Activated CD8-positive, alpha-beta T cell treated with anti-CD3 and anti-CD28 coated beads for 36 hours (primary cell): ENCODE measurements at regions not wholly inside any gene's neighbourhood (a gene's known extent, or its start where the extent isn't known, plus 50 kb on each side); places are given as distances from the start of the nearest gene placed in this dataset.

Experiments
- ATAC-seq: fragments of 200-7000 bp; cut with Tn5 transposase; one replicate; pipeline ENCODE4 v1.10.0; 2021; ENCODE audit warnings: mild to moderate bottlenecking, moderate library complexity
- CTCF ChIA-PET: fragments of 350-600 bp; sonication (Branson Sonifier 250); formaldehyde crosslinking; loops from one replicate; lab custom pipeline; 2021; ENCODE audit warnings: antibody characterized with exemption; lab: Charles Lee
- POLR2A ChIA-PET: fragments of 350-600 bp; sonication (Branson Sonifier 250); formaldehyde crosslinking; loops from one replicate; lab custom pipeline; 2021; ENCODE audit warnings: antibody characterized with exemption; lab: Charles Lee
- DNase-seq: peaks from one replicate; pipeline ENCODE4 v3.0.0-alpha.2; 2020
- H3K27ac Mint-ChIP-seq: one replicate; pipeline ENCODE4 v1.8.0; 2021; ENCODE audit warnings: mild to moderate bottlenecking, mixed read lengths
- H3K27me3 Mint-ChIP-seq: one replicate; pipeline ENCODE4 v1.8.0; 2021; ENCODE audit warnings: mixed read lengths
- H3K36me3 Mint-ChIP-seq: one replicate; pipeline ENCODE4 v1.8.0; 2021; ENCODE audit warnings: low read depth, mixed read lengths
- H3K4me1 Mint-ChIP-seq: one replicate; pipeline ENCODE4 v1.8.0; 2021; ENCODE audit warnings: low read depth, mixed read lengths
- H3K4me3 Mint-ChIP-seq: one replicate; pipeline ENCODE4 v1.8.0; 2021; ENCODE audit warnings: mild to moderate bottlenecking, moderate library complexity, mixed read lengths
- H3K9me3 Mint-ChIP-seq: one replicate; pipeline ENCODE4 v1.8.0; 2021; ENCODE audit warnings: mixed read lengths
- CTCF ChIP-seq: fragments of 200-600 bp; IDR thresholded peaks from one replicate; pipeline ENCODE4 v1.8.0; 2022; ENCODE audit warnings: antibody characterized with exemption, mild to moderate bottlenecking
- intact Hi-C: fragments of 100-400 bp; cut with micrococcal nuclease; formaldehyde crosslinking; loops from one replicate; pipeline ENCODE4 v1.10.0; 2022

- DNase-seq: peak; percentile 70
- POLR2A ChIA-PET: interaction anchor here (0.6 to 6.0 kb wide), 5 partner anchors 43 to 313 kb away, joined by 3 to 41 read pairs (median 6); no protein-coding TSS in a partner anchor
- Mint-ChIP-seq H3K9me3 (peaks cover 3% of the 10 kb centered on the region), H3K27ac (peak overlapping the region; percentile 93), H3K4me1 (peaks cover 60% of the 10 kb centered on the region), H3K4me3 (peak overlapping the region; percentile 5), H3K27me3 (no peaks in the 10 kb centered on the region), H3K36me3 (peaks cover 3% of the 10 kb centered on the region)
- CTCF ChIA-PET: interaction anchor here (0.7 to 2.3 kb wide), 8 partner anchors 11 to 313 kb away, joined by 3 to 5 read pairs (median 3); no protein-coding TSS in a partner anchor
- no peak for TF ChIP-seq CTCF
- ATAC-seq: peak; percentile 84
- intact Hi-C loops: loop anchor here (2.0 to 5.0 kb wide), 2 partner anchors 46 to 81 kb away; no protein-coding TSS in a partner anchor
Measured at GRCh38 chr7:131188367-131189339, 139.0 kb upstream of the MKLN1 start.

GRCh38 chr7:131189488-131189887, 138.2 kb upstream of the MKLN1 start:
- DNase-seq (peak; percentile 51), ATAC-seq (peak; percentile 42)
- Mint-ChIP-seq H3K4me1 (peaks cover 52% of the 10 kb centered on the region), H3K27ac (peak overlapping the region; percentile 93), H3K4me3 (peak overlapping the region; percentile 15), H3K27me3 (no peaks in the 10 kb centered on the region), H3K9me3 (peaks cover 3% of the 10 kb centered on the region), H3K36me3 (peaks cover 3% of the 10 kb centered on the region)
- ChIA-PET CTCF (interaction anchor here (1.2 to 2.3 kb wide), 7 partner anchors 10 to 314 kb away, joined by 3 to 5 read pairs (median 4); no protein-coding TSS in a partner anchor), POLR2A (interaction anchor here (0.6 to 6.0 kb wide), 4 partner anchors 42 to 312 kb away, joined by 3 to 41 read pairs (median 8); no protein-coding TSS in a partner anchor)
- intact Hi-C loops: loop anchor here (2.0 to 5.0 kb wide), 2 partner anchors 45 to 82 kb away; no protein-coding TSS in a partner anchor
- TF ChIP-seq CTCF: no peak

GRCh38 chr7:131190146-131190545, 137.5 kb upstream of the MKLN1 start:
- DNase-seq (peak; percentile 16), ATAC-seq (no peak)
- peaks cover 3% of the 10 kb centered on the region for H3K9me3 Mint-ChIP-seq
- no peak for TF ChIP-seq CTCF
- H3K4me3 Mint-ChIP-seq: peak overlapping the region; percentile 15
- intact Hi-C loops: no loop called here
- H3K36me3 Mint-ChIP-seq: peaks cover 3% of the 10 kb centered on the region
- CTCF ChIA-PET: interaction anchor here (0.8 to 2.3 kb wide), 7 partner anchors 9 to 315 kb away, joined by 3 to 5 read pairs (median 4); no protein-coding TSS in a partner anchor
- peak overlapping the region; percentile 93 for H3K27ac Mint-ChIP-seq
- no peaks in the 10 kb centered on the region for H3K27me3 Mint-ChIP-seq
- peaks cover 46% of the 10 kb centered on the region for H3K4me1 Mint-ChIP-seq
- POLR2A ChIA-PET: interaction anchor here (0.6 to 6.0 kb wide), 3 partner anchors 9 to 82 kb away, joined by 3 to 41 read pairs (median 11); no protein-coding TSS in a partner anchor

GRCh38 chr7:131190581-131190980, 137.1 kb upstream of the MKLN1 start:
- no peaks in the 10 kb centered on the region for H3K27me3 Mint-ChIP-seq
- ChIA-PET CTCF (interaction anchor here (0.8 to 2.3 kb wide), 5 partner anchors 9 to 76 kb away, joined by 3 to 5 read pairs (median 4); no protein-coding TSS in a partner anchor), POLR2A (interaction anchor here (0.6 to 6.0 kb wide), 2 partner anchors 8 to 83 kb away, joined by 3 to 41 read pairs; no protein-coding TSS in a partner anchor)
- peaks cover 3% of the 10 kb centered on the region for H3K9me3 Mint-ChIP-seq
- no peak for TF ChIP-seq CTCF
- no peak overlapping the region for H3K4me3 Mint-ChIP-seq
- DNase-seq (no peak), ATAC-seq (no peak)
- no peak overlapping the region for H3K27ac Mint-ChIP-seq
- peaks cover 46% of the 10 kb centered on the region for H3K4me1 Mint-ChIP-seq
- intact Hi-C loops: no loop called here
- peaks cover 3% of the 10 kb centered on the region for H3K36me3 Mint-ChIP-seq
